ENCODE measurements at regions not wholly inside any gene's neighbourhood (a gene's known extent, or its start where the extent isn't known, plus 50 kb on each side); places are given as distances from the start of the nearest gene placed in this dataset.

DNA sequence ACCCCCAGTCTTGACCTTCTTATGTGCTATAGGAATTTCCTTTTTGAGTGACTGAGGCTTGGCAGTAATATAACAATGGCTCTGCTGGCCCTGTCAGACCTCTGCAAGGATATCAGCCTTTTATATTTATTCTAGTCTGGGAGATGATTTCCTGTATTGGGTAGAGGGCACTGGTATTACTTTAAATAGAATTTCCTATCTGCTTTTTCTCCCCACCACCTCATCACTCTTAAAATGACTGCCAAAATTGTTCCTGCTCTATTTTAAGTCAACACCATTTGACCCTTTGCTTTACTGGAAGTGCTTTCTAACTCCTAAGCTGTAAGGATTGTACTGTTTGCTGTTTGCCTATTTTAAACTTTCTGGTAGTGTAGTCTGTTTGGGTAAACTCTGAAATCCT, 658.4 kb upstream of the FSHR start:
- H3K4me3 ChIP-seq, result no peak overlapping the region
- H3K36me3 ChIP-seq, result no peaks in the 10 kb centered on the region
- DNase-seq, result no peak
- intact Hi-C loops (cut with DNase I; ENCODE audit: low total_unique reads), result no loop called here
- TF ChIP-seq POLR2A (IDR thresholded peaks at IDR 0.05) (no peak), CTCF (IDR thresholded peaks at IDR 0.05) (no peak)
- H3K27ac ChIP-seq, result no peak overlapping the region
- no peaks in the 10 kb centered on the region for H3K27me3 ChIP-seq
- no peaks in the 10 kb centered on the region for H3K9me3 ChIP-seq
- no peaks in the 10 kb centered on the region for H3K4me1 ChIP-seq

DNA sequence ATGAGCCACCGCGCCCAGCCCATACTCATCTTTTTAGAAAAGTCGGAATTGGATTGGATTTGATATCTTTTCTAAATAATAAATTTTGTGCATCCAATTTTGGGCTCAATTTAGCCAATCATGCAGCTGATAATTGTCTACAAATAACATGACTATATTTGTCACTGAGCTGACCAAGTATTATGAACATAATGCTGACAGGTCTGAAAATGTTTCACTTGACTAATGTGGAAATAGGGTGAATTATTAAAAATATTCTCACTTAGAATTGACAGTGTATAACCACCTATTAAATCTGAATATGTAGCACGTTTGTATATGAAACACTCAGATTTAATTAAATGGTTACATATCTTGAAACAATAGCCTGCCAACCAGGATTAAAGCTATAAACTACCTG, 657.2 kb upstream of the FSHR start:
- Histone ChIP-seq H3K27ac (no peak overlapping the region), H3K27me3 (no peaks in the 10 kb centered on the region), H3K4me3 (no peak overlapping the region), H3K36me3 (no peaks in the 10 kb centered on the region), H3K9me3 (no peaks in the 10 kb centered on the region), H3K4me1 (no peaks in the 10 kb centered on the region)
- TF ChIP-seq CTCF (IDR thresholded peaks at IDR 0.05), result no peak
- no peak for TF ChIP-seq POLR2A (IDR thresholded peaks at IDR 0.05)
- no peak for DNase-seq
- intact Hi-C loops (cut with DNase I; ENCODE audit: low total_unique reads), result no loop called here

- H3K9me3 ChIP-seq, result no peaks in the 10 kb centered on the region
- no peak for DNase-seq
- TF ChIP-seq CTCF (IDR thresholded peaks at IDR 0.05) (no peak), POLR2A (IDR thresholded peaks at IDR 0.05) (no peak)
- no peaks in the 10 kb centered on the region for H3K27me3 ChIP-seq
- H3K27ac ChIP-seq, result no peak overlapping the region
- intact Hi-C loops (cut with DNase I; ENCODE audit: low total_unique reads), result no loop called here
- H3K4me3 ChIP-seq, result no peak overlapping the region
- H3K4me1 ChIP-seq, result no peaks in the 10 kb centered on the region
- no peaks in the 10 kb centered on the region for H3K36me3 ChIP-seq
Observed at GRCh38 chr2:49807689-49808088, 653.4 kb upstream of the FSHR start.

GRCh38 chr2:49804111-49804510, 649.8 kb upstream of the FSHR start:
- intact Hi-C loops (cut with DNase I; ENCODE audit: low total_unique reads), result no loop called here
- H3K27ac ChIP-seq, result no peak overlapping the region
- DNase-seq, result no peak
- no peaks in the 10 kb centered on the region for H3K9me3 ChIP-seq
- H3K27me3 ChIP-seq, result no peaks in the 10 kb centered on the region
- no peaks in the 10 kb centered on the region for H3K4me1 ChIP-seq
- H3K36me3 ChIP-seq, result no peaks in the 10 kb centered on the region
- no peak for TF ChIP-seq CTCF (IDR thresholded peaks at IDR 0.05)
- no peak for TF ChIP-seq POLR2A (IDR thresholded peaks at IDR 0.05)
- no peak overlapping the region for H3K4me3 ChIP-seq

- H3K27ac ChIP-seq, result no peak overlapping the region
- TF ChIP-seq POLR2A (IDR thresholded peaks at IDR 0.05) (no peak), CTCF (IDR thresholded peaks at IDR 0.05) (no peak)
- no peaks in the 10 kb centered on the region for H3K9me3 ChIP-seq
- no peak for DNase-seq
- H3K4me1 ChIP-seq, result no peaks in the 10 kb centered on the region
- no peaks in the 10 kb centered on the region for H3K36me3 ChIP-seq
- no peak overlapping the region for H3K4me3 ChIP-seq
- H3K27me3 ChIP-seq, result no peaks in the 10 kb centered on the region
- intact Hi-C loops (cut with DNase I; ENCODE audit: low total_unique reads), result no loop called here
Observed at GRCh38 chr2:49801898-49802450, 647.7 kb upstream of the FSHR start.

All from uterus (tissue), 3 donors.